SK-N-SH (cell line): ENCODE measurements at regions not wholly inside any gene's neighbourhood (a gene's known extent, or its start where the extent isn't known, plus 50 kb on each side); places are given as distances from the start of the nearest gene placed in this dataset.

Experiments used
- CTCF ChIA-PET: fragments of 300-600, 350-600 bp; formaldehyde crosslinking; extraction: SDS; loops from one replicate; lab custom pipeline; 2021; lab: Yijun Ruan, JAX
- POLR2A ChIA-PET: fragments of 350-600 bp; sonication (Branson Sonifier 250); formaldehyde crosslinking; extraction: SDS; loops from one replicate; lab custom pipeline; 2020; ENCODE audit warnings: antibody characterized with exemption, inconsistent platforms; lab: Yijun Ruan, JAX
- DNase-seq: peaks from one replicate; pipeline ENCODE4 v3.0.0; 2012
- H2AFZ ChIP-seq: fragments of 200-600 bp; sonication (generic); 2 replicates; pipeline ENCODE4 v1.8.1; 2016; ENCODE audit warnings: antibody characterized with exemption, mild to moderate bottlenecking, low read depth
- H3F3A ChIP-seq: fragments of 200-600 bp; sonication (generic); replicated peaks from 2 replicates; pipeline ENCODE3; 2016; ENCODE audit warnings: antibody characterized with exemption, mild to moderate bottlenecking; ENCODE audit not compliant: insufficient read depth
- H3K27ac ChIP-seq, 2 experiments: fragments of 200-500 bp in 1 of 2; fragments of 200-600 bp in 1 of 2; sonication (Bioruptor generic) in 1 of 2; sonication (generic), shearing (Covaris generic) in 1 of 2; 2 replicates each; pipeline versions ENCODE4 v1.5.1 to v1.6.1; 2014 to 2016; ENCODE audit warnings: low read depth in 2 of 2, inconsistent platforms in 1 of 2, low read length in 1 of 2, mild to moderate bottlenecking in 1 of 2, mixed read lengths in 1 of 2
- H3K27me3 ChIP-seq: fragments of 200-600 bp; sonication (generic), shearing (Covaris generic); 2 replicates; pipeline ENCODE4 v1.6.1; 2016; ENCODE audit warnings: mixed run types; ENCODE audit not compliant: insufficient read depth
- H3K36me3 ChIP-seq, 2 experiments: fragments of 200-500 bp in 1 of 2; fragments of 200-600 bp in 1 of 2; sonication (Bioruptor generic) in 1 of 2; sonication (generic) in 1 of 2; replicated peaks in 1 of 2; 2 replicates each; pipeline versions ENCODE3 to v1.5.1; 2014 to 2016; ENCODE audit warnings: low read length in 1 of 2, mild to moderate bottlenecking in 1 of 2; ENCODE audit not compliant: insufficient read depth in 2 of 2, control insufficient read depth in 1 of 2
- H3K4me1 ChIP-seq, 2 experiments: fragments of 200-500 bp in 1 of 2; fragments of 200-600 bp in 1 of 2; sonication (Bioruptor generic) in 1 of 2; sonication (generic), shearing (Covaris generic) in 1 of 2; 2 replicates each; pipeline versions ENCODE4 v1.5.1 to v1.6.1; 2014 to 2016; ENCODE audit warnings: low read depth in 1 of 2, low read length in 1 of 2, mixed run types in 1 of 2; ENCODE audit not compliant: insufficient read depth in 2 of 2, control insufficient read depth in 1 of 2
- H3K4me2 ChIP-seq: fragments of 200-600 bp; sonication (generic), shearing (Covaris generic); 2 replicates; pipeline ENCODE4 v1.6.1; 2017; ENCODE audit warnings: mixed run types
- H3K4me3 ChIP-seq, 2 experiments: fragments of 200-500 bp in 1 of 2; fragments of 200-600 bp in 1 of 2; sonication (Bioruptor generic) in 1 of 2; sonication (generic), shearing (Covaris generic) in 1 of 2; 2 replicates each; pipeline versions ENCODE4 v1.5.1 to v1.8.1; 2014 to 2016; ENCODE audit warnings: low read depth in 2 of 2, inconsistent platforms in 1 of 2, low read length in 1 of 2, mild to moderate bottlenecking in 1 of 2, mixed read lengths in 1 of 2, moderate library complexity in 1 of 2
- H3K79me2 ChIP-seq: fragments of 200-600 bp; sonication (generic); 2 replicates; pipeline ENCODE4 v1.8.1; 2017; ENCODE audit warnings: mild to moderate bottlenecking; ENCODE audit not compliant: insufficient read depth
- H3K9ac ChIP-seq: fragments of 200-600 bp; sonication (generic); 2 replicates; pipeline ENCODE4 v1.6.1; 2017; ENCODE audit warnings: mixed run types
- H3K9me2 ChIP-seq: fragments of 200-600 bp; sonication (generic); 2 replicates; pipeline ENCODE4 v1.6.1; 2017; ENCODE audit warnings: mixed run types
- H3K9me3 ChIP-seq: fragments of 200-600 bp; sonication (generic); 2 replicates; pipeline ENCODE4 v1.6.1; 2017; ENCODE audit warnings: mixed run types, mild to moderate bottlenecking, moderate library complexity
- H4K20me1 ChIP-seq: fragments of 200-600 bp; sonication (generic); 2 replicates; pipeline ENCODE4 v1.6.1; 2017; ENCODE audit warnings: mild to moderate bottlenecking, mixed run types; ENCODE audit not compliant: insufficient read depth
- CTCF ChIP-seq: fragments of 200-600 bp; sonication (generic); IDR thresholded peaks from 2 replicates; pipeline ENCODE4 v1.6.1; 2017; ENCODE audit warnings: antibody characterized with exemption, mild to moderate bottlenecking, moderate library complexity
- FOSL2 ChIP-seq: IDR thresholded peaks from 2 replicates; pipeline ENCODE4 v1.4.0; 2012; ENCODE audit warnings: low read depth, mild to moderate bottlenecking, moderate library complexity, borderline replicate concordance
- FOXJ3 ChIP-seq: sonication (generic); formaldehyde crosslinking; IDR thresholded peaks from 2 replicates; pipeline ENCODE4 v1.5.1; 2020; ENCODE audit warnings: mild to moderate bottlenecking, missing genetic modification reagents
- FOXM1 ChIP-seq: IDR thresholded peaks from 2 replicates; pipeline ENCODE4 v1.4.0; 2012; ENCODE audit warnings: low read depth, mild to moderate bottlenecking
- JUND ChIP-seq: IDR thresholded peaks from 2 replicates; pipeline ENCODE4 v1.4.0; 2012
- MAX ChIP-seq: IDR thresholded peaks from 2 replicates; pipeline ENCODE4 v1.4.0; 2012; ENCODE audit warnings: low read depth
- MEF2A ChIP-seq: IDR thresholded peaks from 2 replicates; pipeline ENCODE4 v1.4.0; 2012; ENCODE audit warnings: low read depth, borderline replicate concordance
- NFIC ChIP-seq: IDR thresholded peaks from 2 replicates; pipeline ENCODE4 v1.4.0; 2012; ENCODE audit warnings: borderline replicate concordance
- POLR2AphosphoS5 ChIP-seq: IDR thresholded peaks from 2 replicates; pipeline ENCODE4 v1.6.1; 2012; ENCODE audit warnings: low read depth, low read length
- RCOR1 ChIP-seq: fragments of 150-350 bp; IDR thresholded peaks from 2 replicates; pipeline ENCODE4 v1.6.1; 2017; ENCODE audit warnings: antibody characterized with exemption, low read length
- RFX5 ChIP-seq: IDR thresholded peaks from 2 replicates; pipeline ENCODE4 v1.6.1; 2012; ENCODE audit warnings: mild to moderate bottlenecking, improper control_type of control experiment, low read length
- RXRA ChIP-seq: IDR thresholded peaks from 2 replicates; pipeline ENCODE4 v1.4.0; 2012; ENCODE audit warnings: low read depth, mild to moderate bottlenecking, borderline replicate concordance
- SMC3 ChIP-seq: IDR thresholded peaks from 2 replicates; pipeline ENCODE4 v1.6.1; 2012; ENCODE audit warnings: low read depth, low read length, improper control_type of control experiment
- TAF1 ChIP-seq: IDR thresholded peaks from 2 replicates; pipeline ENCODE4 v1.6.1; 2012; ENCODE audit warnings: low read depth, mild to moderate bottlenecking, low read length, moderate library complexity, borderline replicate concordance
- TEAD4 ChIP-seq: IDR thresholded peaks from 2 replicates; pipeline ENCODE4 v1.4.0; 2012; ENCODE audit warnings: mild to moderate bottlenecking, borderline replicate concordance; ENCODE audit not compliant: insufficient read depth
- USF1 ChIP-seq: IDR thresholded peaks from 2 replicates; pipeline ENCODE4 v1.4.0; 2012; ENCODE audit warnings: low read depth, borderline replicate concordance
- YY1 ChIP-seq: IDR thresholded peaks from 2 replicates; pipeline ENCODE4 v1.4.0; 2012; ENCODE audit warnings: low read depth, mild to moderate bottlenecking
- WGBS: methylation state at CpG from one replicate; pipeline ENCODE4 v1.1.6; 2017; ENCODE audit warnings: low lambda C conversion rate; 5-methylcytosine and 5-hydroxymethylcytosine counted together

- DNase-seq = no peak
- Histone ChIP-seq H3K9ac (no peak overlapping the region), H2AFZ (no peak overlapping the region), H3K36me3 (no peaks in the 10 kb centered on the region)
- no peak for TF ChIP-seq USF1
- TF ChIP-seq, all 33 proteins: peak for 0
- Histone ChIP-seq H3K4me1 (no peaks in the 10 kb centered on the region; a peak in 1 of 4 replicates), H3K27ac (no peak overlapping the region), H3F3A (no peaks in the 10 kb centered on the region), H3K9me3 (0 out of 2 replicates have a peak, but pooled peaks cover 3% of the 10 kb centered on the region), H3K27me3 (no peaks in the 10 kb centered on the region), H3K9me2 (no peaks in the 10 kb centered on the region), H4K20me1 (no peaks in the 10 kb centered on the region), H3K4me3 (no peak overlapping the region), H3K4me2 (no peak overlapping the region), H3K79me2 (no peaks in the 10 kb centered on the region)
- ChIA-PET POLR2A (no interaction called here), CTCF (no interaction called here)
- WGBS = 8% methylated on average over 2 of the region's 2 CpGs
These were observed 73.9 kb upstream of the ADCY1 start for GRCh38 chr7:45500257-45500656.

GRCh38 chr7:45501791-45502190, 72.4 kb upstream of the ADCY1 start:
- no peak for TF ChIP-seq POLR2AphosphoS5
- TF ChIP-seq RCOR1 = no peak
- no peak for TF ChIP-seq TEAD4
- TF ChIP-seq NFIC = no peak
- no peak for TF ChIP-seq FOXM1
- TF ChIP-seq RXRA = no peak
- no peak for TF ChIP-seq TAF1
- no peak for TF ChIP-seq JUND
- no peak for TF ChIP-seq FOXJ3 (CRISPR knock-in tag)
- TF ChIP-seq FOSL2 = no peak
- no peak for TF ChIP-seq MAX
- TF ChIP-seq YY1 = no peak
- no peaks in the 10 kb centered on the region for H3K9me2 ChIP-seq
- no peaks in the 10 kb centered on the region for H4K20me1 ChIP-seq
- 0 out of 2 replicates have a peak, but pooled peaks cover 3% of the 10 kb centered on the region for H3K9me3 ChIP-seq
- no peak for DNase-seq
- CTCF ChIA-PET = no interaction called here
- no peak overlapping the region for H3K27ac ChIP-seq
- POLR2A ChIA-PET = no interaction called here
- H3K9ac ChIP-seq = no peak overlapping the region
- no peaks in the 10 kb centered on the region for H3K27me3 ChIP-seq
- H3K4me2 ChIP-seq = no peak overlapping the region
- 25% methylated on average over 2 of the region's 2 CpGs for WGBS
- H3K4me1 ChIP-seq = no peaks in the 10 kb centered on the region; a peak in 1 of 4 replicates
- H3K36me3 ChIP-seq = no peaks in the 10 kb centered on the region
- H3F3A ChIP-seq = no peaks in the 10 kb centered on the region
- no peaks in the 10 kb centered on the region for H3K79me2 ChIP-seq
- H3K4me3 ChIP-seq = no peak overlapping the region
- H2AFZ ChIP-seq = no peak overlapping the region

- Histone ChIP-seq H3K4me1 (no peaks in the 10 kb centered on the region; a peak in 1 of 4 replicates), H3K9me3 (peaks cover 3% of the 10 kb centered on the region; the same call in 1 of the 2 replicates), H3K27ac (no peak overlapping the region), H3K4me2 (no peak overlapping the region), H3K79me2 (no peaks in the 10 kb centered on the region), H3K27me3 (no peaks in the 10 kb centered on the region), H3K36me3 (no peaks in the 10 kb centered on the region), H2AFZ (no peak overlapping the region)
- WGBS = 9% methylated on average over 1 of the region's 1 CpG
- ChIA-PET CTCF (interaction anchor here (1.6 kb wide), 1 partner anchor 17 kb away, joined by 3 read pairs; no protein-coding TSS in a partner anchor), POLR2A (no interaction called here)
- TF ChIP-seq RXRA (no peak), MEF2A (no peak), TEAD4 (no peak), CTCF (no peak), RFX5 (no peak), SMC3 (no peak)
- TF ChIP-seq, all 33 proteins: peak for 0
- no peak for DNase-seq
- Histone ChIP-seq H3K9me2 (no peaks in the 10 kb centered on the region), H4K20me1 (no peaks in the 10 kb centered on the region), H3F3A (no peaks in the 10 kb centered on the region), H3K9ac (no peak overlapping the region), H3K4me3 (no peak overlapping the region)
These were observed 68.1 kb upstream of the ADCY1 start for GRCh38 chr7:45506059-45506458.
